ENCODE measurements at regions not wholly inside any gene's neighbourhood (a gene's known extent, or its start where the extent isn't known, plus 50 kb on each side); places are given as distances from the start of the nearest gene placed in this dataset.

GRCh38 chr2:72004201-72004915, 143.3 kb downstream of the CYP26B1 start:
- DNase-seq (ENCODE audit: low read depth) = no peak

- DNase-seq (ENCODE audit: low read depth) = no peak
These were observed 143.9 kb downstream of the CYP26B1 start for GRCh38 chr2:72003796-72004195.

- DNase-seq (ENCODE audit: low read depth) = no peak
These were observed 144.5 kb downstream of the CYP26B1 start for GRCh38 chr2:72003124-72003523.

DNA sequence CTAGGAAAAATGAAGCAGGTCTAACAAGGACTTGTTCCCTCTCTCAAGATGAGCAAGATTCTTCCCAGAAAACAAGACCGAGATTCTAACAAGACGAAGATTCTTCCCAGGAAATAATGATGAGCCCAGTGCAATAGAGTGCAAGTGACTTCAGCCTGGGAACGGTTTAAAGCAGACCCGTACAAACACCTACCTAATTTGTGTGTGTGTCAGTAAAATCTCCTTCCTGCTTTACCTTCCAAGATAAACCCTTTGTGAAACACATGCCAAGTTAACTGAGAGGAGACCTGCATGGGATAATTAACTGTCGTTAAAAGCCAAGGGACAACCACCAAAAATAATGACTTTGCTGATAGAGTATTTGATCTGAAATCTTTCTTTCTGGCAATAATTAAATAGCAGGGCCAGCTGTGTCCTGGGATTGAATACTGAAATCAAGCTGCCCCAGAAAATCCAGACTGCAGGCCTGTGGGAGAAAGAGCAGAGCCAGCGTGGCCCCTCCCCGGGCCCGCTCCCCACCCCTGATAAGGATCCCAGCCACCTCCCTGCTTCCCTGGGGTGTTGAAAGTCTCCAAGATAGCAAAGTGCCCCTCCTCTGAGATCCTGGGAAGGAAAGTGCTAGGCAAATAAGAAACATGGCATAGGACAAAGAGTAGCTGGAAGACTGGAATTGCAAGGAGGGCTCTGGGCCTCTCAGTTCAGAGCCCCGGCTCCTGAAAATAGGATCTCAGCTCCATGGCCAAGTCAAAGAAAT, 145.5 kb downstream of the CYP26B1 start:
- DNase-seq (ENCODE audit: low read depth) = no peak

DNA sequence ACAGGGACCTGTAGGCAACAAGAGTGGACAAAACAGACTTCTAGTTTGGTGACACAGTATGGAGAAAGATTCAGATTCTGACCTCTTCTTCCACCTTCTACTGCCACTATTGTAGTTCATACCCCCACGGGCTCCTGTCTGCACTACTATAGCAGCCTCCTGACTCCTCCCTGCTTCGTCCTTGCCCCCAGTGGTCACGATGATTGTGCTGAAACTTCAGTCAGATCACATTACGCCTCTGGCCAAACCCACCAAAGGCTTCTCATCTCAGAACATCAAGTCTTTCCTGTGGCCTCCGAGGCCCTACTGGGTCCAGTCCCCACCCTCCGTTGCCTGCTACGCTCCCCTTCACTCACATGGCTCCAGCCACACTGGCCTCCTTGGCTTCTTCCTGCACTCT, 147.6 kb downstream of the CYP26B1 start:
- no peak for DNase-seq (ENCODE audit: low read depth)

GRCh38 chr2:71999580-71999979, 148.1 kb downstream of the CYP26B1 start:
- no peak for DNase-seq (ENCODE audit: low read depth)

DNA sequence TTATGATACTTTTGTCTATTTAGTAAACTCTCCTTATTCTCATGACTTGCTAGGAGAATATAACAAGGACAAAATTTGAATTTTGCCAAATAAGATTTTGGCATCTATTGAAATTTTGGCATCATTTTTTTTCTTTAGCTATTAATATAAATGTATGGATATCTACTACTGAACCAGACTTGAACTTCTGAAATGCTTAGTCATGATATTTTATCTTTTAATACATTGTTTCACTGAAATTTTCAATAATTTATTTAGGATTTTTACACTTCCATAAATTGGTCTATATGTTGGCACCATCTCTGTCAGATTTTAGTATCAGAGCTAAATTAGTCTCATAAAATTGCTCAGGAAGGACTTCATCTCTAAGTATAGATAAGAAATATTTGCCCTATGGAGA, 149.8 kb downstream of the CYP26B1 start:
- DNase-seq (ENCODE audit: low read depth) = no peak

DNA sequence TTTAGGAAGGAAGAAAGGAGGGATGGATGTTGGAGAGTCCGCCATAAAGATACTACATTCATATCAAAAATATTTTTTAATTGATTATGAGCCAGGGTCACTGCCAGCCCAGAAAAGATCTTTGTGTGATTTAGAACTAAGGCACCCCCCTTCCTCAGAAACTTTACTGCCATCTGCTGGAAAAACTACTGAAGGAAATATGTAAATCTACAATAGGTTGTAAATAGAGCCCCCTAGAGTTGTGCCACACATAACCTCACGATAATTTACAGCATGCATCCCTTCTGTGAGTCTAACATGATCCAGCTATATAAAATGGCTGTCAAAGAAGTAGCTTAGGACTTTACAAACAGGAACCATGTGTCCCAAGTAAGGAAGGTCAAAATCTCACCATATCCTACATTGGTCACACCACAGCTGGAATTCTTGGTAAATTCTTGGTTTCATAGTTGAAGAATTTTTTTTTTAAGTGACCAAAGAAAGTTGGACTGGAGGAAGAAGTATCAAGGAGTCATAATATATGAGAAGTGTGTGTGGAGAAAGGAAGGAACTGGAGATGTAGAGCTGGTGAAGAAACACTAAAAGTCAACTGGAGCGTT, 152.5 kb downstream of the CYP26B1 start:
- no peak for DNase-seq (ENCODE audit: low read depth)

DNA sequence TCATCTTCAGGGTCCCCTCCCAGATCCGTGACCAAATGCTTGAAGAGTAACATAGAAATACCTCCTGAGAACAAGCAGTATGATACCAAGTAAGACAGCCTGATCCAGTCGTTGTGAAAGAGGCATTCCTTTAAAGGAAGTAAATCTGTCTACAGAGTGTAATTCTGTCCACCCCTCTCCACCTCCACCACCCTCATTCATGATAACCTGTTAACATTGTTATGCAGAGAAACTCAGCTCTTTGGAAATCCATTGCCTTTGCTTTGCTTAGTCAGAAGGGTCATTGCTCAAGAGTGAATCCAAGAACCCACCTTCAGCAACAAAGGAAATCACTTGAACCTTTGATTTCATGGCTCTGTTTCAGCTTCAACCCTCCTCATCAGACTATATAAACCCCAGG, 155.6 kb downstream of the CYP26B1 start:
- DNase-seq (ENCODE audit: low read depth) = no peak

- DNase-seq (ENCODE audit: low read depth) = no peak
These were observed 156.3 kb downstream of the CYP26B1 start for GRCh38 chr2:71991397-71991796.

DNA sequence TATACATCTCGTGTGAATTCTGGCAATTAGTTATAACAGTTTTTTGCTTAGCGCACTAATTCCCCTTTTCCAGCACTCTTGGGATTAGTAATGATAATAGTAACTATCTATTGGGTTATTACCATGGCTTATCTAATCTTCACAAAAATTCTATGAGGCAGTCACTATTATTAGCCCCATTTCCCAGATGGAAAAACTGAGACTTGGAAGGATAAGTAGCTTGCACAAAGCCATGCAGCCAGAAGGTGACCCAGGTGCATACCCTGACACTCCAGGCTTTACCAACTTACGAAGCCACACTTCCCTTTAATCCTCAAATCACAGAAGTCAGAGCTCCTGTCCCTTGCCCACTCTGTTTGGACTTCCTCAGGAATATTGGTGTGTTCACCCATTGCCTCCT, 156.8 kb downstream of the CYP26B1 start:
- DNase-seq (ENCODE audit: low read depth) = no peak

DNA sequence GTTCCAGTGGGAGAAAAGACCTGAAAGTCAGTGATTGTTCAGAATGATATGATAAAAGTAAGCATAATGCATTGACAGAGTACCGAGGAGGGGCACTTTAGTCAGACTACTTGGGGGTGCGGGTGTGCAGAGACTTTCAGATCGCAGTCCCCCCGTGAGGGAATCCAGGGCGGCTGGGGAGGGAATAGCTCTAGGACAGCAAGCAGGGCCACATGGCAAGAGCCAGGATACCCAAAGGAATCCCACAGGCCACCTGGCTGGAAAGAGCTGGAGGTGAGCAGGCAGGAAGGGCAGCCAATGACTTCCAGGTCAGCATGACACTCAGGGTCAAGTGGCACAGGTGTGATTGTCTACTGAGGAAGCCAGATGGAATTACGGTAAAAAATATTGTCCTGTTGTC, 157.5 kb downstream of the CYP26B1 start:
- no peak for DNase-seq (ENCODE audit: low read depth)

GRCh38 chr2:71989671-71990070, 158.0 kb downstream of the CYP26B1 start:
- no peak for DNase-seq (ENCODE audit: low read depth)

GRCh38 chr2:71988170-71988569, 159.5 kb downstream of the CYP26B1 start:
- no peak for DNase-seq (ENCODE audit: low read depth)

DNA sequence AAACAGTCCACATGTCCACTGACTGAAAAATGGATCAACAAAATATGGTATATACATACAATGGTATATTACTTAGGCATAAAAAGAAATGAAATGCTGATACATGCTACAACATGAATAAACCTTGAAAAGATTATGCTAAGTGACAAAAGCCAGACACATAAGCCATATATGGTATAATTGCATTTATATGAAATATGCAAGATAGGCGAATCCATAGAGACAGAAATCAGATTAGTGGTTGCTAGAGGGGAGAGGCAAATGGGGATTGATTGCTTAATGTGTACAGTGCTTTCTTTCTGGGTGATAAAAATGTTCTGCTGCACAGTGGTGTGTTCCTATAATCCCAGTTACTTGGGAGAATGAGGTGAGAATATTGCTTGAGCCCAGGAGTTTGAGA, 171.0 kb downstream of the CYP26B1 start:
- no peak for DNase-seq (ENCODE audit: low read depth)

- DNase-seq (ENCODE audit: low read depth) = no peak
These were observed 172.8 kb downstream of the CYP26B1 start for GRCh38 chr2:71974846-71975245.

DNA sequence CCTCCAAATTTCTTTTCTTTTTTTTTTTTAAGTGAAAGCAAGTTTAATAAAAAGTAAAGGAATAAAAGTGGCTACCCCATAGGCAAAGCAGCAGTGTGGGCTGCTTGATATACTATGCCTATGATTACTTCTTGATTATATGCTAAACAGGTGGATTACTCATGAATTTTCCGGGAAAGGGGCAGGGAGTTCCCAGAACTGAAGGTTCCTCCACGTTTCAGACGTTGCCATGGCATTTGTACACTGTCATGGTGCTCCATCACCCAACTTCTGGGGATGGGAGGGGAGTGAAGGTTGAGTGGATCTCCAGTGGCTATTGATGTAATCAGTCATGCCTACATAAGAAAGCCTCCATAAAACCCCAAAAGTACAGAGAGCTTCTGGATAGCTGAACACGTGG, 176.2 kb downstream of the CYP26B1 start:
- no peak for DNase-seq (ENCODE audit: low read depth)

DNA sequence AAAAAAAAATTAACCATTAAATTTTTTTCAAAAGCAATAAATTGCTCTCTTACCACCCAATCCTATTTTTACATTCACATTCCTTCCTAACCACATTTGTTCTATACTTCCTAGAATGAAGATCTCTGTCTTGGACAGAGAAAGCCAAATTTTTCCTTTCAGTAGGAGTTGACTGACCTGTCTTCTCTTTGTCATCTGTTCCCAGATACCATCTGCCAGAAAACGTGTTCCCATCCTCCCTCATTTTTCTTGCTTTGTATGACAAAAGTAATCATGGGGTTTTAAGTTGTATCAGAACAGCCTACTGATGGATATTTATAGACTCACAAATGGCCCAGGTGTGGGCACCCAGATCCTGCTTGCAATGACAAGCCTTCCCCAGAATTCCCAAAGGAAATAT, 182.1 kb downstream of the CYP26B1 start:
- no peak for DNase-seq (ENCODE audit: low read depth)

- DNase-seq (ENCODE audit: low read depth) = no peak
These were observed 184.6 kb downstream of the CYP26B1 start for GRCh38 chr2:71962911-71963694.

- DNase-seq (ENCODE audit: low read depth) = no peak
These were observed 185.3 kb downstream of the CYP26B1 start for GRCh38 chr2:71962350-71962749.

GRCh38 chr2:71961289-71962027, 186.2 kb downstream of the CYP26B1 start:
- no peak for DNase-seq (ENCODE audit: low read depth)

DNA sequence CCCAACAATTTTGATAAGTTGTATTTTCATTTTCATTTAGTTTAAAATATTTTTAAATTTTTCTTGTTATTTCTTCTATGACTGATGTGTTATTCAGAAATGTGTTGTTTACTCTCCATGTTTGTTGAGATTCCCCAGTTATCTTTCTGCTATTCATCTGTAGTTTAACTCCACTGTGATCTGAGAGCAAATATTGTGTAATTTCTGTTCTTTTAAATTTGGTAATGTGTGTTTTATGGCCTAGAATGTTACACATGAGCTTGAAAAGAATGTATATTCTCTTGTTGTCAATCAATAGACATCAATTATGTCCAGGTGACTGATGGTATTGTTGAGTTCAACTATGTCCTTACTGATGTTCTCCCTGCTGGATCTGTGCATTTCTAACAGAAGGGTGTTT, 188.2 kb downstream of the CYP26B1 start:
- no peak for DNase-seq (ENCODE audit: low read depth)

All from activated T-cell treated with anti-CD3 and anti-CD28 coated beads for 24 hours (primary cell).